NCI-H524 (cell line): ENCODE measurements at regions not wholly inside any gene's neighbourhood (a gene's known extent, or its start where the extent isn't known, plus 50 kb on each side); places are given as distances from the start of the nearest gene placed in this dataset.
"Not testable (repeated sequence)": the region's sequence is repeated elsewhere in the genome, so short reads cannot be mapped to it uniquely, and the experiment has no call there.

Source experiments
- DNase-seq, 2 experiments: peaks; one replicate each; lab custom pipeline; 2025; lab: John Stamatoyannopoulos, UW

DNA sequence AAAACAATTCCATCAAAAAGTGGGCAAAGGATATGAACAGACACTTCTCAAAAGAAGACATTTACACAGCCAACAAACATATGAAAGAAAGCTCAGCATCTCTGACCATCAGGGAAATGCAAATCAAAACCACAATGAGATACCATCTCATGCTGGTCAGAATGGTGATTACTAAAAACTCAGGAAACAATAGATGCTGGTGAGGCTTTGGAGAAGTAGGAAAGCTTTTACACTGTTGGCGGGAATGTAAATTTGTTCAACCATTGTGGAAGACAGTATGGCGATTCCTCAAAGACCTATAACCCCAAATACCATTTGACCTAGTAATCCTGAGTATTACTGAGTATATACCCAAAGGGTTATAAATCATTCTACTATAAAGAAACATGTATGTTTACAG, 452.9 kb downstream of the SEMA3D start:
- not testable (repeated sequence) for DNase-seq

DNA sequence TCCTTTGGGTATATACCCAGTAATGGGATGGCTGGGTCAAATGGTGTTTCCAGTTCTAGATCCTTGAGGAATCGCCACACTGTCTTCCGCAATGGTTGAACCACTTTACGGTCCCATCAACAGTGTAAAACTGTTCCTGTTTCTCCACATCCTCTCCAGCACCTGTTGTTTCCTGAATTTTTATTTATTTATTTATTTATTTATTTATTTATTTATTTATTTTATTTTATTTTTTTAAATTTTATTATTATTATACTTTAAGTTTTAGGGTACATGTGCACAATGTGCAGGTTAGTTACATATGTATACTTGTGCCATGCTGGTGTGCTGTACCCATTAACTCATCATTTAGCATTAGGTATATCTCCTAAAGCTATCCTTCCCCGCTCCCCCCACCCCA, 456.0 kb downstream of the SEMA3D start:
- DNase-seq = not testable (repeated sequence)

DNA sequence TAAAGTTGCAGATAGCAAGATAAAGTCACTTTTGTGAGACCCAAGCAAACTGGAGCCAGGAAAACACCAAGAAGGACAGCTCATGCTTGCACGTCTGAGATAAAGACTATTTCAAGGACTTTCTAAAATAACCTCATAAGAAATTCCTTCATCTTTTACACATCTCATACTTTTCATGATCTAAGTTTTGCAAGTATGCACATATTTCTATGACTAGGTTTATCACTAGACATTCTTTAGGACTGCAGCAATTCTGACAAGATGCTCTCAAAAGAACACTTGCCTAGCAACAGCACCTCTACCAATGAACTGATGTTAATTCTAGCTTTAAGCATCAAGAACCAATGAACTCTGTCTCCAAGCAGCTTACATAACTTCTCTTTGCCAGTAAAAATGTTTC, 457.6 kb downstream of the SEMA3D start:
- no peak for DNase-seq

GRCh38 chr7:84722734-84723133, 464.1 kb downstream of the SEMA3D start:
- peak in 1 of 2 experiments; percentile 5 for DNase-seq

DNA sequence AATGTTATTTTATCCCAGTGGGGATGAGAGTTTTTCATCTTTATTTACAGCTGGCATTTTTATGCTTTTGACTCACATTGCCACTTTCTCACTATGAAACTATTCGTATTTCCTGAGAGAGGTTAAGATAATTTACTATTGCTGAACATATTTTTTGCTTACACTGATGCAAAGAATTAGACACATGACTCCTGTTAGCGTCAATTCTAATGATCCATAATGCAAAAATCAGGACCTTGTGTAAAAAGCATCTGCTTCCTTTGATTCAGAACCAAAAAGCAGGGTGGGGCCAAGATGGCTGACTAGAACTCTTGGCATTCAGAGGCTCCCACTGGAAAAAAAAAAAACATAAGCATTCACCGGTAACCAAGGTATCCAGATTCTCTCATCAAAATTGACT, 464.8 kb downstream of the SEMA3D start:
- no peak for DNase-seq

GRCh38 chr7:84720456-84721097, 466.3 kb downstream of the SEMA3D start:
- DNase-seq = no peak

GRCh38 chr7:84714765-84715164, 472.1 kb downstream of the SEMA3D start:
- DNase-seq = peak in 1 of 2 experiments; percentile 5

GRCh38 chr7:84712374-84713121, 474.3 kb downstream of the SEMA3D start:
- DNase-seq = no peak

GRCh38 chr7:84710538-84710937, 476.3 kb downstream of the SEMA3D start:
- not testable (repeated sequence) for DNase-seq

GRCh38 chr7:84705706-84706105, 481.1 kb downstream of the SEMA3D start:
- no peak for DNase-seq

GRCh38 chr7:84705079-84705478, 481.8 kb downstream of the SEMA3D start:
- no peak for DNase-seq

DNA sequence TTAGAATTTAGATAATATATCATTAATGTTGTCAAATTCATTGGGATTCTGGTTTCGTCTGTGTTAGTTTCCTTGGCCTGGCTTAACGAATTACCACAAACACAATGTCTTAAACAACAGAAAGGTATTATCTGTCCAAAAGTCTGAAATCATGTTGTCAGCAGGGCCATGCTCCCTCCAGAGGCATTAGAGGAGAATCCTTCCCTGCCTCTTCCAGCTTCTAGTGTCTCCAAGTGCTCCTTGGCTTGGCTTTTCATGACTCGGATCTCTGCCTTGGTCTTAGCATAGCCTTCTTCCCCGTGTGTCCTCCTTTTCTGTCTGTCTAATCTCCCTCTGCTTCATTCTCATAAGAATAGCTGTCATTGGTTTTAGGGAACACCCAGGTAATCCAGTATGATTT, 482.5 kb downstream of the SEMA3D start:
- DNase-seq = no peak

- DNase-seq = no peak
Observed at GRCh38 chr7:84701524-84702306, 485.1 kb downstream of the SEMA3D start.

GRCh38 chr7:84700563-84701370, 486.1 kb downstream of the SEMA3D start:
- no peak for DNase-seq

DNA sequence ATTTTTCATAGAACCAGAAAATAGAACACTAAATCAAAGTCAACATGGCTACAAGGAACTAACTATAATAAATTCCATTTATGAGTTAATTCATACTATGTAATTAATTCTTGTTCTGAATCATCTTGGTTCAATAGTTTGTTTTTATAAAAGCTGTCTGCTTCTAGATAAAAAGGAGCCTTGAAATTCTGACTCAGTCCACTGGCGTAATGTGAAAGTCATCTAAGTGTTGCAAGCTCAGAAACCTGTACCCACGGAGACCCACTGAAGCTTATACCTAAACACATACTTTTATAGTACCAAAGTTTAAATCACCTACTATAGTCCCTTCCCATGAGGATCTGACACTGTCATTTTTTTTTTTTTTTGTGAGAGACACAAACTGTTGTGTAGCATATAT, 489.4 kb downstream of the SEMA3D start:
- no peak for DNase-seq

DNA sequence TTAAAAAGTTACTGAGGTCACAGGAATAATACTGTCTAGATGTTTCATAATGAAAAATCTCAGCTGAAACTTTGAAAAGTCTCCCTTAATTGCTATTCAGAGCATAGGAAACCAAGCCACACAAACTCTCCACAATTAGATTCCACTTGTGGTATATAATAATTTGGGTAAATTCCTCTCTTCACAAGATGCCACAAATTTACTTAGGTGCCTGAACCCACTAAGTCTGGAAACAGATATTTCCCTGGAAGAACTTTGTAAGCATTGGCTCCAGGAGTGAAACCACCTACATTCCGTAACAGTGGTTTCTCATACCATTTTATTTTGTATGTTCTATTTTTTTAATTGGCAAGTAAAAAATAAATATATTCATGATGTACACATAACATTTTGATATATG, 493.4 kb downstream of the SEMA3D start:
- DNase-seq = no peak

DNA sequence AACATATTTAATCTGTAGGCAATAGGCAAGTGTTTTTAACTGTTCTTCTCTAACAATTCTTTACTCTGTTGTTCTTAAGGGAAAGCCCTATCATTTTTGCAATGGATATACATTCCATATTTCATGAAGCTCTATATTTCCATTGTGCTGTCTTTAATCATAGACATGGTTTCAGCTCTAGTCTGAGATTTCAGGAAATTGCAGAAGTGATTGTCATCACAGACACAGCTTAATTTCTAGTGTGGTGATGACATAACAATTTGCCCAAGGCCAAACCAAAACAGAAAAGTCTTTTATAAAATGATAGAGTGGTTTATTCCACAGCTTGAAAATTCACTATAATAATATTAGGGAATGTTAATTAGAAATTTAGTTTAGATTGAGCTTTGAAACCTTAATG, 494.1 kb upstream of the SEMA3A start:
- DNase-seq = no peak

GRCh38 chr7:84686373-84686772, 491.8 kb upstream of the SEMA3A start:
- no peak for DNase-seq

GRCh38 chr7:84684836-84685480, 490.4 kb upstream of the SEMA3A start:
- no peak for DNase-seq

- no peak for DNase-seq
Observed at GRCh38 chr7:84682543-84682942, 488.0 kb upstream of the SEMA3A start.

DNA sequence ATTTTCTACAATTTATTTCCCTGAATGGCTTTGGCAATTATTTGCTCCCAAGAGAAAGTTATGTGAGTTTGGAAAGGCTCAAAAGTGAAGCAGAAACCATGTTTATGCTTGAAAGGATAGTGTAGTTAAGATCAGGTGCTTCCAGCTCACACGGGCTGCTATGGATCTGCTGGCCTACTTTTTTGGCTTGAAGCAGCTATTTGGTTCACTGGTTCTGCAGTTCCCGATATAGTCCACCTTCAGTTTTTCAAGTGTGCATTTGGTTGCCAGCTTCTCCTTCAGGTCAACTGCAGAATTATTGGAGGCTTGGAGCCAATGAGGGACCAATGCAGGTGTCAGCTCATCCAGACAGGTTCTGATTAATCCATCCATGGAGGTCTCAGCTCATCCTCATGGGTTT, 484.3 kb upstream of the SEMA3A start:
- DNase-seq = no peak
